ENCODE measurements at regions not wholly inside any gene's neighbourhood (a gene's known extent, or its start where the extent isn't known, plus 50 kb on each side); places are given as distances from the start of the nearest gene placed in this dataset.

DNA sequence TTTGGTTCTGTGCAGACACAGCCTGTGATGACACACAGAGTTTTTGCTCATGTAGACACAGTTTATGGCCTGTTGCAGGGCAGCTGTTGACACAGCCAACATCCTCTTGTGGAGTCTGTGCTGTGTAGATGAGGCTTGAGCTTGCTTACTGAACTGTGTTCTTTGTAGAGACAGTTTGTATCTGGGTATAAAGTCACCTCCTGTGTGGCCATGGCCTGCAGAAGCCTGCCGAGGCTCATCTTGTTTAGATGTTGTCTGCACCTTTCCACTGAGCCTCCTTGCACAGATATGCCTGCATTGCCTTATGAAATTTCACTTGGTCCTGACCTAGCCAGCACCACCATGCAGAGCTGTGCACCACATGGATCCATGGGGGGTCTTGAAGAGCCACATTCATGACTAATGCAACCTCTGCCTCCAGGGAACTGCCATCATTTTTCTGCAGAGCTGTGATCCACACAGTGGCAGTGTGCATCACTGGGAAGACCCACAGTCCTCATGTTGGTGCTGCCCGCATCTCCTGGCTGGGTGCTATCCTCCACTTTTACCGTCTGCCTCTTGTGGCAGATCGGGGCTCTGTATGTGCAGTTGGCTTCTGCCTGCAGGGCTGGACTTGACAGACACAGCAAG lies 198.0 kb upstream of the MAMLD1 start:
- DNase-seq (ENCODE audit: low read depth): no peak

DNA sequence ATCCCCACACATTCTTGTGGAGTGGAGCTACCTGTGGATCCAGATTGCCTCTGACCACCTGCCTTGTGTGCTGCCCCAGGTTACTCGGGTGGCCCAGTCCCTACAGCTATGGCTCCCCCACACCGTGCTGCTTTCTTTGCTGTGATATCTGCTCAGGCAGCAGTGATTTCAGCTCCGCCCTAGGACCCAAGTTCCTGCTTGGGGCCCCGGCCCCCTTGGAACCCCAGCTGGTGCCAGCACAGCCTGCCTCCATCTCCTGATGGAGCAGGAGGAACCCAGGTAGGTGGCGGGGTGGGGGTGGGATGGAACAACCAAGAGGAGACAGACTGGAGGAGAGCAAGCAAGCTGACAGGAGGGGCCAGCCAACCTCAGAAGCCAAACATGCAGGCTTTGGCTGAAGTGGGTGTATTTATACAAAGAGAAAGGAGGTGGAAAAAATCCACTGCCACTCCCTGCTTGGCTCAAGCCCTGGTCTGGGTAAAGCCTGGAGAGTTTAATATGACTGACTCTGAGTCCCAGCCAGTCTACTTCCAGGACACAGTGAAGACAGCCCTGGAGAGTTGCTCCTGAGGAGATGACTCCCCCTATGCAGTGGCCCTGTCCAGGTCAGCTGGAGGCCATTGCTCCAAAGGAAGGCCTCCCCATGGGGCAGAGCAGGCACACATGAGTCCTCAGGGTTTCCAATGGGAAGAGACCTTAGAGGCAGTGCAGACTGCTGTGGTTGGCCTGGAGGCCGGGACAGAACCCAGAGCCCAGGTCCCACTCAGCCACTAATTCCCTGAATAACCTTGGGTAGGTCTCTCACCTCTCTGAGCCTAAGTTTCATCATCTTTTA lies 197.1 kb upstream of the MAMLD1 start:
- no peak for DNase-seq (ENCODE audit: low read depth)

DNA sequence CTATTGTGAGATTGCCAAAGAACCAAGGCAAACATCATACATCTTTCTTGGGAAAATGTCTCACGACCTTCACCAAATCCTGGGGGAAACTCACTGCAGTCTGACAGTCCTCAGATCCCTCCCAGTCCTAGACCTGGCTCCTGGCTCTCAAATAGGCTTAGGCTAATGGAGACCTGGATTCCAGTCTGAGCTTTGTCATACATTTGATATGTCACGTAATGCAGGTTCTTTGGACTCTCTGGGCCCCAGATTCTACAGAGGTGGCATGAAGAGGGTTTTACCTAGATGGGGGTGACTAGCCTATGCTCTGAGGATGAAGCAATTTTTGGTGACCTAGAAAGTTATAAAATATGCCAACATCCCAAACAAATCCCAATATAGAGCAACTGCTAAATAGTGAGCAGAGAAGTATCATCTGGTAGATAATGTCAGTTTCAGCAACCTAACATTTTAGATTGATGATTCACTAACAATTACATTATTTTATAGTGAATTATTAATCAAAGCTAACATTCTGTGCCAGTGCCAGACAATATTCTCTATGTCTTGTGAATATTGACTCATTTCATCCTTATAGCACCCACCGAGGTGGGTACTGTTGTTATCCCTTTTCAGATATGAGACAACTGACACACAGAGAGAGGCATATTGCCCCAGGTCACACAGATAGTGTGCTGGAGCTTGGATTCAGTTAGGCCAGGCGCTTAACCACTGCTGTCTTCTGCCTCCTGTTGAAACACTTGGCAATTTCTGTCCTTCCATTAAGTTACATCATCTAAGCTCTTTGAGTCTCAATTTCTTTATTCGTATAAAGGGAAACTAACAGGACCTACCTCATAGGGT lies 195.4 kb upstream of the MAMLD1 start:
- DNase-seq (ENCODE audit: low read depth): no peak

- DNase-seq (ENCODE audit: low read depth): no peak
These were observed 181.0 kb upstream of the MAMLD1 start for GRCh38 chrX:150182161-150182560.

- no peak for DNase-seq (ENCODE audit: low read depth)
These were observed 178.6 kb upstream of the MAMLD1 start for GRCh38 chrX:150184491-150184890.

- no peak for DNase-seq (ENCODE audit: low read depth)
These were observed 177.4 kb upstream of the MAMLD1 start for GRCh38 chrX:150185766-150186165.

DNA sequence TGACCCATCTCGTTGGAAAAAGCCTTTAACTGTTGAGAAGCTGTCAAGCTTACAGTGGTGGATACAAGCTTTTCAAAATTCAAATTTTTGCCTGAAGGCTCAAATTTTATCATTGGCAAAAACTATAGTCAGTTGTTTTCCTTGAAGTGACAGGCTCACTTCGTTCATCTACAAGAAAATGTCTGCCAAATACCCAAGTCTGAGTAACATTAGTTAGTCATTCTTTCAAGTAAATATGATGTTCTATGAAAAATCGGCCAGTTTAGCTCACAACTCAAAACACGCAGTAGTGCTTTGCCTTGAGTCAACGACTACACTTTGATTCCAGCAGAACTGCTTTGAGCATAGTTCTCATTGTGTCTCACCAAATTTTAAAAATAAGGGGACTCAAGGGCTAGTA lies 170.3 kb upstream of the MAMLD1 start:
- no peak for DNase-seq (ENCODE audit: low read depth)

DNA sequence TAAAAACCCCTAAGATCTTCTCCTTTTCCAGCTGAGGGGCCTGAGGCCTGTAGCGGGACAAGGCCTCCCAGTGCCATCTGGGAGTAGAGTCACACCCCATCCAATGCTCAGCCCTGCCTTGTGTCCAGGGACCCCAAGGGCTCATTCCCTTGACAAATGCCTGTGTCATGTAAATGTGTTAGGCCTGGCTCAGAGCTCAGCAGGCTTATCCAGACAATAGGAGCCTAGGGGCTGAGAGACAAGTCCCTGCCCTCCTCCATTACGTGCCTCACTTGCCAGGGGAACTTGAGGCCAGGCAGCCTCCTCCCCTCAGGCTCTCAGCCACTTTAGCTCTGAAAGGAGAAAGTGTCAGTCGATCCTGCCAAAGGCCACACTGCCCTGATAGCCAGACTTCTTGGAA lies 166.8 kb upstream of the MAMLD1 start:
- DNase-seq (ENCODE audit: low read depth): no peak

GRCh38 chrX:150197388-150197787 lies 165.7 kb upstream of the MAMLD1 start:
- no peak for DNase-seq (ENCODE audit: low read depth)

- DNase-seq (ENCODE audit: low read depth): no peak
These were observed 164.3 kb upstream of the MAMLD1 start for GRCh38 chrX:150198776-150199175.

DNA sequence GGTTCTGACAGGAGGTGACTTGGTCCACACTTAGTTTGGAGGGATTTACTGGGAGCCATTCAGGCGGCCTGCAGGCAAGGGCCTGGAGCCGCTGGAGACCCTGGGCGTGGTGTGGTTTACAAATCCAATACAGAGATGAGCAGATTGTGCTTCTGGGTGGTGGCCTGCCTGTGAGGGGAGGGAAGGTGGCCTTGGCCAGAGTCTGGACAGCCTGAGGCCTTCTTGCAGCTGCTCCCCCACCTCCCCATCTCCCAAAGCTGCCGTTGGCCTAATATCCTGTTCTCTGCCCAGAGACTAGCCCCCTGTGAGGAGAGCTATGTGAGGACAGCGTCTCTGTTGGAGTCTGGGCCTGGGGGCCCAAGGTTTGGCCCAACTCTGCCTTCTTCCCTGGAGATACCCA lies 163.9 kb upstream of the MAMLD1 start:
- DNase-seq (ENCODE audit: low read depth): no peak

GRCh38 chrX:150199803-150200202 lies 163.3 kb upstream of the MAMLD1 start:
- no peak for DNase-seq (ENCODE audit: low read depth)

DNA sequence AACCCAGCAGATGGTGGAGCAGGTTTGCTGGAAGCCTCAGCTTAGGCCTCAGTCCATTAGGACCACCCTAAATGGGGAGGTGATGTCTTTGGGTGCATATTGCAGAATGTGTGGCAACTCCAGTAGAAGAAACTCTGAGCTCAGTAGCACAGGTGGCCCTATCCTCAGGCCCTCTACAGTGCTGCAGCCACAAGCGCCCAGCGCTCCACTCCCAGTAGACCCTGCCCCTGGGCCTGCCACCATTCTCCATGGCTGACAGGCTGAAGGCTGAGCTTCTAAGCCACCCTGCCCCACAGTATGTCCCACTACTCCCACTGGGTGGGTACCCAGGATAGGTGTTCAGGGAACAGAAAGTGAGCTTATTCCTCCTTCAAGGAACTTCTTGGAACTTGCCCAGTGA lies 162.8 kb upstream of the MAMLD1 start:
- DNase-seq (ENCODE audit: low read depth): no peak

DNA sequence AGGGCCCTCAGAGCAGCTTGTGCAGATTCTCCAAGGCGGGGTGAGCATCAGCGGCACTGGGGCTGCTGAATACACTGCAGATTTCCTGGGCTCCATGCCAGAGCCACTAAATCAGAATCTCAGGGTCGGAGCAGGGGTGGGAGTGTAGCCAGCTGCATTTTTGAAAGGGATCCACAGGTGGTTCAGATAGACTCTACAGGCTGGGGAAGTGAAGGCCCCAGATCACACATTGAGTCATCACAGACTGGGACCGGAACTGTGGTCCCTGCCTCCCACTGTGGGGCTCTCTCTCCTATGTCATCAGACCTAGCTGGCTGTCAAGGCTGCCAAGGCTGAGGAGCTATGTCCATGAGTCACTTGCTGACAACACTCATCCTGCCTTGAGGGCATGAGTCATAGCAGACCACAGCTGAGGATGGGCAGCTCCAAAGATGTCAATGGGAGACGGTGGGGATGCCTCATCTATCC lies 162.3 kb upstream of the MAMLD1 start:
- peak; percentile 92 for DNase-seq (ENCODE audit: low read depth)

DNA sequence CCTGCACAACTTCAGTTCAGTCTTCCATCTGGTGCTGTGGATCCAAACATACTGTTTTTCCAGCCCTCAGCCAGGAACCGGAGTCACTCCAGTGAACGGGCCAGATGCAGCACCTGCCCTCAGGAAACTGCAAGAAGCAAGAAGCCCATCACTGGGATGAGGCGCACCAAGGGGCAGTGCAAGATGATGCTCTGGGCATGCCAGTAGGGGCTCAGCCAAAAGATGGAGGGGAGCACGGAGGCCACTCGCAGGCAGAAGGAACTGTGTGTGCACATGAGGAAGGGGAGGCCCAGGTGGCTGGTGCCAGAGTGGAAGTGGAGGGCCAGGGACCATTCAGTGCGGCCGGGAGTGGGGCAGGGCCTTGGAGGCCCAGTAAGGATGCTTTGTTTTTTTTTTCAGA lies 161.7 kb upstream of the MAMLD1 start:
- no peak for DNase-seq (ENCODE audit: low read depth)

DNA sequence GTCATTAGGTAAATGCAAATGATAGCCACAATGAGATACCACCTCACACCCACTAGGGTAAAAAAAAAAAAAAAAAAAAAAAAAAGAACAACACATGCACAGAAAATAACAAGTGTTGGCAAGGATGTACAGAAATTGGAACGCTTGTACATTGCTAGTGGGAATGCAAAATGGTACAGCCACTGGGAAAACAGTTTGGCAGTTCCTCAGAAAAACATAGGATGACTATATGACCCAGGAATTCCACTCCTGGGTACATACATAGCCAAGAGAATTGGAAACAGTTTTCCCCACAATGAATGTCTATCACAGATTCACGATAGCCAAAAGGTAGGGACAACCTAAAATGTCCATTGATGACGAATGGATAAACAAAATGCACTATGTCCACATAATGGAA lies 161.3 kb upstream of the MAMLD1 start:
- no peak for DNase-seq (ENCODE audit: low read depth)

GRCh38 chrX:150202641-150203247 lies 160.4 kb upstream of the MAMLD1 start:
- DNase-seq (ENCODE audit: low read depth): no peak

DNA sequence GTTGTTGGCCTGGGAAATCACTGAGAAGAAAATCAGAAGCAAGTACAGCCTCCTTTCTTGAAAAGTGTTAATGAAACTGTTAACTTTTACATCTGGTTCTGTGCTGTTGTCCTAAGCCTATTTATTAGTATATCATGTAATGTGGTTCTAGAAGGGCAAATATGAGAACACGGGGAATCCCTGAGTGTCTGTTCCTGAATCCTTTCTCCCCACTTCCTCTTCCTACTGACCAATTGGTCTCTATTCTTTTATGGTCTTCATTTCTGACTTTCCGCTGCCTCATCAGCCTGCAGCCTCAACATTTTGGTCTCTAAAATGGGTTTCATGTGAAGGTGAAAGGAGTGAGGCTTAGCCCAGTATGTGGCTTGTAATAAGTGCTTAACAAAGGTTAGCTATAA lies 159.9 kb upstream of the MAMLD1 start:
- DNase-seq (ENCODE audit: low read depth): no peak

GRCh38 chrX:150205011-150205410 lies 158.1 kb upstream of the MAMLD1 start:
- no peak for DNase-seq (ENCODE audit: low read depth)

DNA sequence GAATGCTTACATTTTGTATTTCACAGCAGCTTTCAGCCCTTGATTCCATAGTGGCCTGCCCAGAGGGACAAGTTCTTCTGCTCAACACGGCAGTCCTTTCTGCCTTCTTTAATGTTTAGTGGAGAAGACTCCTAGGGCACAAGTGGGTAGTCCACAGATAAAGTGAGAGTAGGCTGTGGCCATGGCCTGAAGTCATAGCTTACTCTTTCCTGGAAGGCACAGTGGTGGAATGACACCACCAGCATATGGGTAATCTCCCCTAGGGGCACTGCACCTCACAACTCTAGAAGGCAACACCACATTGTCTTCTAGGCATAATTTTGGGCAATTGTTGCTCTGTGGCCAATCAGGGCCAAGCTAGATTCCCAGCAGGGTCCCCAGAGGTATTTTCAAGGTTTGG lies 155.4 kb upstream of the MAMLD1 start:
- DNase-seq (ENCODE audit: low read depth): no peak

GRCh38 chrX:150211988-150212387 lies 151.1 kb upstream of the MAMLD1 start:
- DNase-seq (ENCODE audit: low read depth): no peak
